SK-N-SH treated with all-trans-retinoic acid at 6 μM for 48 hours (cell line): ENCODE measurements at regions not wholly inside any gene's neighbourhood (a gene's known extent, or its start where the extent isn't known, plus 50 kb on each side); places are given as distances from the start of the nearest gene placed in this dataset.

Source experiments
- ATAC-seq: fragments of 200-7000 bp; cut with Tn5 transposase; 3 replicates; pipeline ENCODE4 v1.9.1; 2020; ENCODE audit warnings: mild to moderate bottlenecking, moderate library complexity
- ARNTL ChIP-seq: fragments of 450-650 bp; formaldehyde crosslinking; IDR thresholded peaks from 2 replicates; pipeline ENCODE4 v1.5.0; 2020; ENCODE audit warnings: low read depth, mild to moderate bottlenecking, moderate library complexity, borderline replicate concordance
- BACH2 ChIP-seq: fragments of 250-450 bp; sonication (Bioruptor Pico); IDR thresholded peaks from 2 replicates; pipeline ENCODE4 v1.9.0; 2021; ENCODE audit warnings: mild to moderate bottlenecking, borderline replicate concordance
- CSDC2 ChIP-seq: fragments of 250-450 bp; sonication (Bioruptor Pico); IDR thresholded peaks from 2 replicates; pipeline ENCODE4 v1.5.0; 2020; ENCODE audit warnings: mild to moderate bottlenecking, moderate library complexity
- ESRRG ChIP-seq: fragments of 250-450 bp; sonication (Bioruptor Pico); IDR thresholded peaks from 2 replicates; pipeline ENCODE4 v1.6.1; 2021; ENCODE audit warnings: mild to moderate bottlenecking
- GLIS3 ChIP-seq: fragments of 250-450 bp; sonication (Bioruptor Pico); IDR thresholded peaks from 2 replicates; pipeline ENCODE4 v1.5.0; 2020; ENCODE audit warnings: mild to moderate bottlenecking, moderate library complexity
- ISL1 ChIP-seq: fragments of 250-450 bp; sonication (Bioruptor Pico); IDR thresholded peaks from 2 replicates; pipeline ENCODE4 v2.1.2; 2022; ENCODE audit warnings: mild to moderate bottlenecking, moderate library complexity
- PPARA ChIP-seq: fragments of 250-450 bp; sonication (Bioruptor Pico); IDR thresholded peaks from 2 replicates; pipeline ENCODE4 v1.5.0; 2020; ENCODE audit warnings: mild to moderate bottlenecking, borderline replicate concordance
- RARB ChIP-seq: fragments of 250-450 bp; sonication (Bioruptor Pico); IDR thresholded peaks from 2 replicates; pipeline ENCODE4 v1.8.0; 2021; ENCODE audit warnings: mild to moderate bottlenecking, moderate library complexity
- SNAI2 ChIP-seq: fragments of 250-450 bp; sonication (Bioruptor Pico); IDR thresholded peaks from 2 replicates; pipeline ENCODE4 v1.5.0; 2020; ENCODE audit warnings: mild to moderate bottlenecking, moderate library complexity
- TCF4 ChIP-seq: fragments of 250-450 bp; sonication (Bioruptor Pico); IDR thresholded peaks from 2 replicates; pipeline ENCODE4 v1.8.0; 2021; ENCODE audit warnings: mild to moderate bottlenecking, moderate library complexity, borderline replicate concordance
- TOX ChIP-seq: fragments of 250-450 bp; sonication (Bioruptor Pico); IDR thresholded peaks from 2 replicates; pipeline ENCODE4 v1.8.0; 2021; ENCODE audit warnings: mild to moderate bottlenecking, moderate library complexity, borderline replicate concordance
- ZC3H10 ChIP-seq: fragments of 250-450 bp; sonication (Bioruptor Pico); IDR thresholded peaks from 2 replicates; pipeline ENCODE4 v1.5.1; 2021; ENCODE audit warnings: mild to moderate bottlenecking, moderate library complexity
- ZFP3 ChIP-seq: fragments of 250-450 bp; sonication (Bioruptor Pico); IDR thresholded peaks from 2 replicates; pipeline ENCODE4 v1.5.0; 2020; ENCODE audit warnings: mild to moderate bottlenecking, moderate library complexity
- ZFP30 ChIP-seq: fragments of 450-650 bp; formaldehyde crosslinking; IDR thresholded peaks from 2 replicates; pipeline ENCODE4 v1.5.0; 2022; ENCODE audit warnings: mild to moderate bottlenecking, moderate library complexity
- ZNF565 ChIP-seq: fragments of 450-650 bp; formaldehyde crosslinking; conservative IDR thresholded peaks from 2 replicates; pipeline ENCODE4 v1.5.0; 2020; ENCODE audit warnings: low read depth, mild to moderate bottlenecking, moderate library complexity
- ZNF70 ChIP-seq: fragments of 450-650 bp; formaldehyde crosslinking; IDR thresholded peaks from 2 replicates; pipeline ENCODE4 v1.5.0; 2020; ENCODE audit warnings: mild to moderate bottlenecking, moderate library complexity
- ZNF8 ChIP-seq: fragments of 450-650 bp; formaldehyde crosslinking; IDR thresholded peaks from 2 replicates; pipeline ENCODE4 v1.5.0; 2020; ENCODE audit warnings: mild to moderate bottlenecking, moderate library complexity
- TF ChIP-seq, protein P1 (sequence below): fragments of 250-450 bp; sonication (Bioruptor Pico); IDR thresholded peaks from 2 replicates; pipeline ENCODE4 v1.5.1; 2021; ENCODE audit warnings: mild to moderate bottlenecking, moderate library complexity
- TF ChIP-seq, protein P2 (sequence below): fragments of 250-450 bp; sonication (Bioruptor Pico); IDR thresholded peaks from 2 replicates; pipeline ENCODE4 v1.5.1; 2020; ENCODE audit warnings: low read depth, mild to moderate bottlenecking, moderate library complexity
- TF ChIP-seq, protein P3 (sequence below): fragments of 250-450 bp; sonication (Bioruptor Pico); IDR thresholded peaks from 2 replicates; pipeline ENCODE4 v1.8.0; 2020; ENCODE audit warnings: mild to moderate bottlenecking, moderate library complexity, borderline replicate concordance
- TF ChIP-seq, protein P4 (sequence below): fragments of 250-450 bp; sonication (Bioruptor Pico); IDR thresholded peaks from 2 replicates; pipeline ENCODE4 v1.8.0; 2021; ENCODE audit warnings: low read depth, mild to moderate bottlenecking, moderate library complexity, borderline replicate concordance

DNA sequence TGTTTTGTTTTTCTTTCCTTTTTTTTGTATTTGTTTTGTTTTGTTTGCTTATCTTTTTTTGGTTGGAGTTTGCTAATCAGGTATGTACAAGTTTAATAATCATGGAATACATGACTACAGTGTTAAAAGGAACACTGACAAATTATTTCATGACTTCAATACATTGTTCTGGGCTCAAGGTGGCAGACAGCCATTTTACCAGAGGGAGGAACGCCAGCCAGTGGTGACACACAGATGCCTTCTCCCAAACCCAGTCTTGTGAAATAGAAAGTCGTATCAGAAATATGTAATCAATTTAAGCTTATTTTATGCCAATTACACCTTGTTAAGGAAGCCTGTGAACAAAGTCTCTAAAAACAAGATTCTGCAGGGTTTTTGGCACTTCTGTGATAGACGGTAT lies 264.0 kb upstream of the EPHA4 start:
- TF ChIP-seq ARNTL (CRISPR knock-in tag) (no peak), TOX (CRISPR knock-in tag) (no peak), ZNF70 (CRISPR knock-in tag) (no peak)
- TF ChIP-seq, protein P1, sequence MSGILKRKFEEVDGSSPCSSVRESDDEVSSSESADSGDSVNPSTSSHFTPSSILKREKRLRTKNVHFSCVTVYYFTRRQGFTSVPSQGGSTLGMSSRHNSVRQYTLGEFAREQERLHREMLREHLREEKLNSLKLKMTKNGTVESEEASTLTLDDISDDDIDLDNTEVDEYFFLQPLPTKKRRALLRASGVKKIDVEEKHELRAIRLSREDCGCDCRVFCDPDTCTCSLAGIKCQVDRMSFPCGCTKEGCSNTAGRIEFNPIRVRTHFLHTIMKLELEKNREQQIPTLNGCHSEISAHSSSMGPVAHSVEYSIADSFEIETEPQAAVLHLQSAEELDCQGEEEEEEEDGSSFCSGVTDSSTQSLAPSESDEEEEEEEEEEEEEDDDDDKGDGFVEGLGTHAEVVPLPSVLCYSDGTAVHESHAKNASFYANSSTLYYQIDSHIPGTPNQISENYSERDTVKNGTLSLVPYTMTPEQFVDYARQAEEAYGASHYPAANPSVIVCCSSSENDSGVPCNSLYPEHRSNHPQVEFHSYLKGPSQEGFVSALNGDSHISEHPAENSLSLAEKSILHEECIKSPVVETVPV = no peak
- TF ChIP-seq, protein P2, sequence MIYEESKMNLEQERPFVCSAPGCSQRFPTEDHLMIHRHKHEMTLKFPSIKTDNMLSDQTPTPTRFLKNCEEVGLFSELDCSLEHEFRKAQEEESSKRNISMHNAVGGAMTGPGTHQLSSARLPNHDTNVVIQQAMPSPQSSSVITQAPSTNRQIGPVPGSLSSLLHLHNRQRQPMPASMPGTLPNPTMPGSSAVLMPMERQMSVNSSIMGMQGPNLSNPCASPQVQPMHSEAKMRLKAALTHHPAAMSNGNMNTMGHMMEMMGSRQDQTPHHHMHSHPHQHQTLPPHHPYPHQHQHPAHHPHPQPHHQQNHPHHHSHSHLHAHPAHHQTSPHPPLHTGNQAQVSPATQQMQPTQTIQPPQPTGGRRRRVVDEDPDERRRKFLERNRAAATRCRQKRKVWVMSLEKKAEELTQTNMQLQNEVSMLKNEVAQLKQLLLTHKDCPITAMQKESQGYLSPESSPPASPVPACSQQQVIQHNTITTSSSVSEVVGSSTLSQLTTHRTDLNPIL (CRISPR knock-in tag) = no peak
- TF ChIP-seq, all 23 proteins: peak for 0

DNA sequence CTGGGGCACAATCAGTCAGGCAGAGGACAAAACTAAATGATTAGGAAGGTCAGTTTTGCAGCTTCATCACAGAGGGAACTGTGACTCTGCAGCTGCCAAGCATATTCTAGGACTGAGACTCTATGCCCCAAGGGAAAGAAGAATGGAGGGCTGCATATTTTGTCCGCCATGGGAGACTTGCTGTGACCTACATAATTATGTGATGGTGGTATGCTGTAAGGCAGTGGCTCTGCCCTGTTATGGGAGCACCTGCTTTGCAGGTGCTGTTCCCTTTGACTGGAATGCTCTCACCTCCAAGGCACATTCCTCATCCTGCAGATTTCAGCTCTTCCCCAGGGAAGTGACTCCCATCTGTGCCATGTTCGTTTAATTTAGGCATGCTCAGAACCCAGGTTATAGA lies 261.9 kb upstream of the EPHA4 start:
- no peak for ATAC-seq
- TF ChIP-seq RARB (CRISPR knock-in tag) = no peak
- no peak for TF ChIP-seq BACH2 (CRISPR knock-in tag)
- TF ChIP-seq, protein P3, sequence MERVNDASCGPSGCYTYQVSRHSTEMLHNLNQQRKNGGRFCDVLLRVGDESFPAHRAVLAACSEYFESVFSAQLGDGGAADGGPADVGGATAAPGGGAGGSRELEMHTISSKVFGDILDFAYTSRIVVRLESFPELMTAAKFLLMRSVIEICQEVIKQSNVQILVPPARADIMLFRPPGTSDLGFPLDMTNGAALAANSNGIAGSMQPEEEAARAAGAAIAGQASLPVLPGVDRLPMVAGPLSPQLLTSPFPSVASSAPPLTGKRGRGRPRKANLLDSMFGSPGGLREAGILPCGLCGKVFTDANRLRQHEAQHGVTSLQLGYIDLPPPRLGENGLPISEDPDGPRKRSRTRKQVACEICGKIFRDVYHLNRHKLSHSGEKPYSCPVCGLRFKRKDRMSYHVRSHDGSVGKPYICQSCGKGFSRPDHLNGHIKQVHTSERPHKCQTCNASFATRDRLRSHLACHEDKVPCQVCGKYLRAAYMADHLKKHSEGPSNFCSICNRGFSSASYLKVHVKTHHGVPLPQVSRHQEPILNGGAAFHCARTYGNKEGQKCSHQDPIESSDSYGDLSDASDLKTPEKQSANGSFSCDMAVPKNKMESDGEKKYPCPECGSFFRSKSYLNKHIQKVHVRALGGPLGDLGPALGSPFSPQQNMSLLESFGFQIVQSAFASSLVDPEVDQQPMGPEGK (CRISPR knock-in tag) = no peak
- no peak for TF ChIP-seq GLIS3 (CRISPR knock-in tag)
- TF ChIP-seq ZC3H10 = no peak

More for the DNA sequence above, 264.0 kb upstream of the EPHA4 start:
- ATAC-seq = no peak

DNA sequence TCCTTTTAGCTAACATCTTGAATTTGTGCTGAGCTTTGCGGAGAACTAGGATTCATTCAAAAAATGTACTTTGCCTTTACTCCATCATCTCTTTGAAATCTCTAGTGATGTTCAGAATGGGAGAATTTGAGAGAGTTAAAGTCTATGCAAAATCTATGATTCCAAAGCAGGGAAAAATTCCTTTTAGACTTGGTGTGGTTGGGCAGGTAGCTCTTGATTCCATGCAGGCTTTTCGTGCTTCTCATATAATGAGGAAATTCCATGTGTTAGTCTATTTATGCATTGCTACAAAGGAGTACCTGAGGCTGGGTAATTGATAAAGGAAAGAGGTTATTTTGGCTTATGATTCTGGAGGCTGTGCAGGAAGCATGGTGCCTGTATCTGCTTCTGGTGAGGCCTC lies 258.9 kb upstream of the EPHA4 start:
- TF ChIP-seq BACH2 (CRISPR knock-in tag) (no peak), TOX (CRISPR knock-in tag) (no peak), ZC3H10 (no peak), ZNF565 (CRISPR knock-in tag) (no peak), ZNF8 (CRISPR knock-in tag) (no peak), CSDC2 (CRISPR knock-in tag) (no peak), ARNTL (CRISPR knock-in tag) (no peak), ISL1 (CRISPR knock-in tag) (no peak), ESRRG (CRISPR knock-in tag) (no peak), ZFP3 (CRISPR knock-in tag) (no peak), SNAI2 (CRISPR knock-in tag) (no peak), ZNF70 (CRISPR knock-in tag) (no peak), TCF4 (no peak), PPARA (no peak), GLIS3 (CRISPR knock-in tag) (no peak), ZFP30 (CRISPR knock-in tag) (no peak)
- TF ChIP-seq, protein P1 = no peak
- TF ChIP-seq, protein P3 (CRISPR knock-in tag) = no peak
- TF ChIP-seq, protein P4, sequence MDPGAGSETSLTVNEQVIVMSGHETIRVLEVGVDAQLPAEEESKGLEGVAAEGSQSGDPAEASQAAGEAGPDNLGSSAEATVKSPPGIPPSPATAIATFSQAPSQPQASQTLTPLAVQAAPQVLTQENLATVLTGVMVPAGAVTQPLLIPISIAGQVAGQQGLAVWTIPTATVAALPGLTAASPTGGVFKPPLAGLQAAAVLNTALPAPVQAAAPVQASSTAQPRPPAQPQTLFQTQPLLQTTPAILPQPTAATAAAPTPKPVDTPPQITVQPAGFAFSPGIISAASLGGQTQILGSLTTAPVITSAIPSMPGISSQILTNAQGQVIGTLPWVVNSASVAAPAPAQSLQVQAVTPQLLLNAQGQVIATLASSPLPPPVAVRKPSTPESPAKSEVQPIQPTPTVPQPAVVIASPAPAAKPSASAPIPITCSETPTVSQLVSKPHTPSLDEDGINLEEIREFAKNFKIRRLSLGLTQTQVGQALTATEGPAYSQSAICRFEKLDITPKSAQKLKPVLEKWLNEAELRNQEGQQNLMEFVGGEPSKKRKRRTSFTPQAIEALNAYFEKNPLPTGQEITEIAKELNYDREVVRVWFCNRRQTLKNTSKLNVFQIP (CRISPR knock-in tag) = no peak
- TF ChIP-seq, protein P2 (CRISPR knock-in tag) = no peak

More for the DNA sequence above, 258.9 kb upstream of the EPHA4 start:
- no peak for ATAC-seq
